Thymus (tissue), 11 donors: ENCODE measurements at regions not wholly inside any gene's neighbourhood (a gene's known extent, or its start where the extent isn't known, plus 50 kb on each side); places are given as distances from the start of the nearest gene placed in this dataset.
"Not testable (repeated sequence)": the region's sequence is repeated elsewhere in the genome, so short reads cannot be mapped to it uniquely, and the experiment has no call there.

Experiments
- DNase-seq, 9 donors: peaks; one replicate each; pipeline ENCODE4 v3.0.0-alpha.2; 2013; ENCODE audit warnings: low spot score in 9 of 9, low read depth in 6 of 9, missing footprints in 1 of 9
- H3K27ac ChIP-seq, 2 donors: one replicate each; pipeline ENCODE4 v1.5.1; 2013; ENCODE audit warnings: control low read depth in 1 of 2, low read depth in 1 of 2, low read length in 1 of 2, mild to moderate bottlenecking in 1 of 2, moderate library complexity in 1 of 2
- H3K27me3 ChIP-seq, 2 donors: one replicate each; pipeline ENCODE4 v1.5.1; 2013; ENCODE audit warnings: low read length in 1 of 2; ENCODE audit not compliant: control insufficient read depth in 2 of 2, insufficient read depth in 1 of 2
- H3K36me3 ChIP-seq, 2 donors: one replicate each; pipeline ENCODE4 v1.5.1; 2013; ENCODE audit warnings: low read length in 1 of 2, mild to moderate bottlenecking in 1 of 2, moderate library complexity in 1 of 2; ENCODE audit not compliant: control insufficient read depth in 2 of 2, insufficient read depth in 2 of 2
- H3K4me1 ChIP-seq, 2 donors: one replicate each; pipeline ENCODE4 v1.5.1; 2013; ENCODE audit warnings: low read length in 2 of 2; ENCODE audit not compliant: control insufficient read depth in 2 of 2, insufficient read depth in 2 of 2
- H3K4me3 ChIP-seq, 2 donors: one replicate each; pipeline ENCODE4 v1.5.1; 2013; ENCODE audit warnings: low read length in 2 of 2, control low read depth in 1 of 2, mild to moderate bottlenecking in 1 of 2
- H3K9me3 ChIP-seq, 2 donors: one replicate each; pipeline ENCODE4 v1.5.1; 2013; ENCODE audit warnings: low read length in 1 of 2, mild to moderate bottlenecking in 1 of 2; ENCODE audit not compliant: control insufficient read depth in 2 of 2, insufficient read depth in 1 of 2
- WGBS: extraction: QIAGEN DNeasy Blood & Tissue Kit; methylation state at CpG from one replicate; pipeline ENCODE4 v1.1.7; 2013; 5-methylcytosine and 5-hydroxymethylcytosine counted together
- donor health status: healthy.

GRCh38 chr9:102941868-102942267 is 53.3 kb upstream of the CYLC2 start:
- 90% methylated on average over 4 of the region's 4 CpGs for WGBS
- Histone ChIP-seq H3K27me3 (no peaks in the 10 kb centered on the region), H3K4me3 (no peak overlapping the region), H3K27ac (no peak overlapping the region), H3K9me3 (no peaks in the 10 kb centered on the region), H3K36me3 (no peaks in the 10 kb centered on the region), H3K4me1 (no peaks in the 10 kb centered on the region)
- DNase-seq = no peak

GRCh38 chr9:102922526-102922925 is 72.6 kb upstream of the CYLC2 start:
- 91% methylated on average over 1 of the region's 1 CpG for WGBS
- no peaks in the 10 kb centered on the region for H3K36me3 ChIP-seq
- no peaks in the 10 kb centered on the region for H3K27me3 ChIP-seq
- no peaks in the 10 kb centered on the region for H3K4me1 ChIP-seq
- no peak overlapping the region for H3K27ac ChIP-seq
- no peaks in the 10 kb centered on the region for H3K9me3 ChIP-seq
- no peak for DNase-seq
- H3K4me3 ChIP-seq = no peak overlapping the region

GRCh38 chr9:102911185-102911584 is 83.9 kb upstream of the CYLC2 start:
- 18% methylated on average over 2 of the region's 2 CpGs for WGBS
- Histone ChIP-seq H3K36me3 (no peaks in the 10 kb centered on the region), H3K27ac (no peak overlapping the region), H3K4me1 (no peaks in the 10 kb centered on the region), H3K27me3 (no peaks in the 10 kb centered on the region), H3K4me3 (no peak overlapping the region), H3K9me3 (no peaks in the 10 kb centered on the region)
- no peak for DNase-seq

GRCh38 chr9:102905795-102906194 is 89.3 kb upstream of the CYLC2 start:
- H3K27ac ChIP-seq, H3K27me3 ChIP-seq, H3K9me3 ChIP-seq, DNase-seq, H3K4me1 ChIP-seq, H3K36me3 ChIP-seq, H3K4me3 ChIP-seq: not testable (repeated sequence)
- WGBS = 94% methylated on average over 8 of the region's 8 CpGs

- H3K27me3 ChIP-seq = no peaks in the 10 kb centered on the region
- H3K36me3 ChIP-seq = no peaks in the 10 kb centered on the region
- no peak overlapping the region for H3K4me3 ChIP-seq
- no peaks in the 10 kb centered on the region for H3K4me1 ChIP-seq
- DNase-seq = no peak
- no peaks in the 10 kb centered on the region for H3K9me3 ChIP-seq
- H3K27ac ChIP-seq = no peak overlapping the region
- WGBS = 97% methylated on average over 2 of the region's 2 CpGs
These were observed 103.1 kb upstream of the CYLC2 start for GRCh38 chr9:102892025-102892424.

GRCh38 chr9:102888747-102889146 is 106.4 kb upstream of the CYLC2 start:
- WGBS = 95% methylated on average over 5 of the region's 5 CpGs
- not testable (repeated sequence) for H3K36me3 ChIP-seq, H3K9me3 ChIP-seq, H3K27me3 ChIP-seq, H3K4me1 ChIP-seq, H3K4me3 ChIP-seq, H3K27ac ChIP-seq, DNase-seq

GRCh38 chr9:102875687-102876086 is 119.4 kb upstream of the CYLC2 start:
- Histone ChIP-seq H3K9me3 (no peaks in the 10 kb centered on the region), H3K27ac (no peak overlapping the region), H3K27me3 (no peaks in the 10 kb centered on the region), H3K4me1 (no peaks in the 10 kb centered on the region), H3K36me3 (no peaks in the 10 kb centered on the region), H3K4me3 (no peak overlapping the region)
- no peak for DNase-seq
- 94% methylated on average over 3 of the region's 3 CpGs for WGBS

GRCh38 chr9:102867488-102867887 is 127.6 kb upstream of the CYLC2 start:
- Histone ChIP-seq H3K9me3 (no peaks in the 10 kb centered on the region), H3K36me3 (no peaks in the 10 kb centered on the region), H3K4me3 (no peak overlapping the region), H3K4me1 (no peaks in the 10 kb centered on the region), H3K27ac (no peak overlapping the region), H3K27me3 (no peaks in the 10 kb centered on the region)
- no peak for DNase-seq
- 40% methylated on average over 1 of the region's 1 CpG for WGBS

GRCh38 chr9:102862478-102862877 is 132.7 kb upstream of the CYLC2 start:
- Histone ChIP-seq H3K9me3 (no peaks in the 10 kb centered on the region), H3K27me3 (no peaks in the 10 kb centered on the region), H3K27ac (no peak overlapping the region), H3K4me1 (no peaks in the 10 kb centered on the region), H3K4me3 (no peak overlapping the region), H3K36me3 (no peaks in the 10 kb centered on the region)
- 89% methylated on average over 1 of the region's 1 CpG for WGBS
- no peak for DNase-seq

GRCh38 chr9:102855641-102856040 is 139.5 kb upstream of the CYLC2 start:
- H3K4me1 ChIP-seq = no peaks in the 10 kb centered on the region
- H3K36me3 ChIP-seq = no peaks in the 10 kb centered on the region
- no peaks in the 10 kb centered on the region for H3K9me3 ChIP-seq
- 92% methylated on average over 2 of the region's 2 CpGs for WGBS
- no peak overlapping the region for H3K27ac ChIP-seq
- no peak for DNase-seq
- no peak overlapping the region for H3K4me3 ChIP-seq
- no peaks in the 10 kb centered on the region for H3K27me3 ChIP-seq
